SK-N-SH treated with all-trans-retinoic acid at 6 μM for 48 hours (cell line): ENCODE measurements at regions not wholly inside any gene's neighbourhood (a gene's known extent, or its start where the extent isn't known, plus 50 kb on each side); places are given as distances from the start of the nearest gene placed in this dataset.

Experiments used
- ATAC-seq: fragments of 200-7000 bp; cut with Tn5 transposase; 3 replicates; pipeline ENCODE4 v1.9.1; 2020; ENCODE audit warnings: mild to moderate bottlenecking, moderate library complexity
- BACH2 ChIP-seq: fragments of 250-450 bp; sonication (Bioruptor Pico); IDR thresholded peaks from 2 replicates; pipeline ENCODE4 v1.9.0; 2021; ENCODE audit warnings: mild to moderate bottlenecking, borderline replicate concordance
- CSDC2 ChIP-seq: fragments of 250-450 bp; sonication (Bioruptor Pico); IDR thresholded peaks from 2 replicates; pipeline ENCODE4 v1.5.0; 2020; ENCODE audit warnings: mild to moderate bottlenecking, moderate library complexity
- ESRRG ChIP-seq: fragments of 250-450 bp; sonication (Bioruptor Pico); IDR thresholded peaks from 2 replicates; pipeline ENCODE4 v1.6.1; 2021; ENCODE audit warnings: mild to moderate bottlenecking
- GLIS3 ChIP-seq: fragments of 250-450 bp; sonication (Bioruptor Pico); IDR thresholded peaks from 2 replicates; pipeline ENCODE4 v1.5.0; 2020; ENCODE audit warnings: mild to moderate bottlenecking, moderate library complexity
- ISL1 ChIP-seq: fragments of 250-450 bp; sonication (Bioruptor Pico); IDR thresholded peaks from 2 replicates; pipeline ENCODE4 v2.1.2; 2022; ENCODE audit warnings: mild to moderate bottlenecking, moderate library complexity
- OSR1 ChIP-seq: fragments of 250-450 bp; sonication (Bioruptor Pico); IDR thresholded peaks from 2 replicates; pipeline ENCODE4 v1.8.0; 2022; ENCODE audit warnings: moderate library complexity, mild to moderate bottlenecking, inconsistent platforms
- PPARA ChIP-seq: fragments of 250-450 bp; sonication (Bioruptor Pico); IDR thresholded peaks from 2 replicates; pipeline ENCODE4 v1.5.0; 2020; ENCODE audit warnings: mild to moderate bottlenecking, borderline replicate concordance
- RARB ChIP-seq: fragments of 250-450 bp; sonication (Bioruptor Pico); IDR thresholded peaks from 2 replicates; pipeline ENCODE4 v1.8.0; 2021; ENCODE audit warnings: mild to moderate bottlenecking, moderate library complexity
- SNAI2 ChIP-seq: fragments of 250-450 bp; sonication (Bioruptor Pico); IDR thresholded peaks from 2 replicates; pipeline ENCODE4 v1.5.0; 2020; ENCODE audit warnings: mild to moderate bottlenecking, moderate library complexity
- TCF4 ChIP-seq: fragments of 250-450 bp; sonication (Bioruptor Pico); IDR thresholded peaks from 2 replicates; pipeline ENCODE4 v1.8.0; 2021; ENCODE audit warnings: mild to moderate bottlenecking, moderate library complexity, borderline replicate concordance
- TOX ChIP-seq: fragments of 250-450 bp; sonication (Bioruptor Pico); IDR thresholded peaks from 2 replicates; pipeline ENCODE4 v1.8.0; 2021; ENCODE audit warnings: mild to moderate bottlenecking, moderate library complexity, borderline replicate concordance
- TSHZ2 ChIP-seq: fragments of 250-450 bp; sonication (Bioruptor Pico); IDR thresholded peaks from 2 replicates; pipeline ENCODE4 v1.5.0; 2020; ENCODE audit warnings: mild to moderate bottlenecking, moderate library complexity
- ZC3H10 ChIP-seq: fragments of 250-450 bp; sonication (Bioruptor Pico); IDR thresholded peaks from 2 replicates; pipeline ENCODE4 v1.5.1; 2021; ENCODE audit warnings: mild to moderate bottlenecking, moderate library complexity
- ZFP3 ChIP-seq: fragments of 250-450 bp; sonication (Bioruptor Pico); IDR thresholded peaks from 2 replicates; pipeline ENCODE4 v1.5.0; 2020; ENCODE audit warnings: mild to moderate bottlenecking, moderate library complexity
- ZNF565 ChIP-seq: fragments of 450-650 bp; formaldehyde crosslinking; conservative IDR thresholded peaks from 2 replicates; pipeline ENCODE4 v1.5.0; 2020; ENCODE audit warnings: low read depth, mild to moderate bottlenecking, moderate library complexity
- ZNF70 ChIP-seq: fragments of 450-650 bp; formaldehyde crosslinking; IDR thresholded peaks from 2 replicates; pipeline ENCODE4 v1.5.0; 2020; ENCODE audit warnings: mild to moderate bottlenecking, moderate library complexity
- TF ChIP-seq, protein P1 (sequence below): fragments of 250-450 bp; sonication (Bioruptor Pico); IDR thresholded peaks from 2 replicates; pipeline ENCODE4 v1.8.0; 2020; ENCODE audit warnings: mild to moderate bottlenecking, moderate library complexity, borderline replicate concordance
- TF ChIP-seq, protein P2 (sequence below): fragments of 250-450 bp; sonication (Bioruptor Pico); IDR thresholded peaks from 2 replicates; pipeline ENCODE4 v1.5.1; 2020; ENCODE audit warnings: low read depth, mild to moderate bottlenecking, moderate library complexity
- TF ChIP-seq, protein P3 (sequence below): fragments of 250-450 bp; sonication (Bioruptor Pico); IDR thresholded peaks from 2 replicates; pipeline ENCODE4 v1.8.0; 2021; ENCODE audit warnings: low read depth, mild to moderate bottlenecking, moderate library complexity, borderline replicate concordance
- TF ChIP-seq, protein P4 (sequence below): fragments of 250-450 bp; sonication (Bioruptor Pico); IDR thresholded peaks from 2 replicates; pipeline ENCODE4 v1.5.1; 2021; ENCODE audit warnings: mild to moderate bottlenecking, moderate library complexity

- TF ChIP-seq GLIS3 (CRISPR knock-in tag) (no peak), TOX (CRISPR knock-in tag) (no peak), CSDC2 (CRISPR knock-in tag) (no peak), ZNF565 (CRISPR knock-in tag) (no peak), TCF4 (no peak), BACH2 (CRISPR knock-in tag) (no peak), TSHZ2 (CRISPR knock-in tag) (no peak), ISL1 (CRISPR knock-in tag) (no peak), PPARA (CRISPR knock-in tag) (no peak), ESRRG (no peak), ZNF70 (CRISPR knock-in tag) (no peak), SNAI2 (CRISPR knock-in tag) (no peak), OSR1 (no peak), ZC3H10 (no peak)
- TF ChIP-seq, protein P1, sequence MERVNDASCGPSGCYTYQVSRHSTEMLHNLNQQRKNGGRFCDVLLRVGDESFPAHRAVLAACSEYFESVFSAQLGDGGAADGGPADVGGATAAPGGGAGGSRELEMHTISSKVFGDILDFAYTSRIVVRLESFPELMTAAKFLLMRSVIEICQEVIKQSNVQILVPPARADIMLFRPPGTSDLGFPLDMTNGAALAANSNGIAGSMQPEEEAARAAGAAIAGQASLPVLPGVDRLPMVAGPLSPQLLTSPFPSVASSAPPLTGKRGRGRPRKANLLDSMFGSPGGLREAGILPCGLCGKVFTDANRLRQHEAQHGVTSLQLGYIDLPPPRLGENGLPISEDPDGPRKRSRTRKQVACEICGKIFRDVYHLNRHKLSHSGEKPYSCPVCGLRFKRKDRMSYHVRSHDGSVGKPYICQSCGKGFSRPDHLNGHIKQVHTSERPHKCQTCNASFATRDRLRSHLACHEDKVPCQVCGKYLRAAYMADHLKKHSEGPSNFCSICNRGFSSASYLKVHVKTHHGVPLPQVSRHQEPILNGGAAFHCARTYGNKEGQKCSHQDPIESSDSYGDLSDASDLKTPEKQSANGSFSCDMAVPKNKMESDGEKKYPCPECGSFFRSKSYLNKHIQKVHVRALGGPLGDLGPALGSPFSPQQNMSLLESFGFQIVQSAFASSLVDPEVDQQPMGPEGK: no peak
- TF ChIP-seq, protein P2, sequence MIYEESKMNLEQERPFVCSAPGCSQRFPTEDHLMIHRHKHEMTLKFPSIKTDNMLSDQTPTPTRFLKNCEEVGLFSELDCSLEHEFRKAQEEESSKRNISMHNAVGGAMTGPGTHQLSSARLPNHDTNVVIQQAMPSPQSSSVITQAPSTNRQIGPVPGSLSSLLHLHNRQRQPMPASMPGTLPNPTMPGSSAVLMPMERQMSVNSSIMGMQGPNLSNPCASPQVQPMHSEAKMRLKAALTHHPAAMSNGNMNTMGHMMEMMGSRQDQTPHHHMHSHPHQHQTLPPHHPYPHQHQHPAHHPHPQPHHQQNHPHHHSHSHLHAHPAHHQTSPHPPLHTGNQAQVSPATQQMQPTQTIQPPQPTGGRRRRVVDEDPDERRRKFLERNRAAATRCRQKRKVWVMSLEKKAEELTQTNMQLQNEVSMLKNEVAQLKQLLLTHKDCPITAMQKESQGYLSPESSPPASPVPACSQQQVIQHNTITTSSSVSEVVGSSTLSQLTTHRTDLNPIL: no peak
- TF ChIP-seq, protein P3, sequence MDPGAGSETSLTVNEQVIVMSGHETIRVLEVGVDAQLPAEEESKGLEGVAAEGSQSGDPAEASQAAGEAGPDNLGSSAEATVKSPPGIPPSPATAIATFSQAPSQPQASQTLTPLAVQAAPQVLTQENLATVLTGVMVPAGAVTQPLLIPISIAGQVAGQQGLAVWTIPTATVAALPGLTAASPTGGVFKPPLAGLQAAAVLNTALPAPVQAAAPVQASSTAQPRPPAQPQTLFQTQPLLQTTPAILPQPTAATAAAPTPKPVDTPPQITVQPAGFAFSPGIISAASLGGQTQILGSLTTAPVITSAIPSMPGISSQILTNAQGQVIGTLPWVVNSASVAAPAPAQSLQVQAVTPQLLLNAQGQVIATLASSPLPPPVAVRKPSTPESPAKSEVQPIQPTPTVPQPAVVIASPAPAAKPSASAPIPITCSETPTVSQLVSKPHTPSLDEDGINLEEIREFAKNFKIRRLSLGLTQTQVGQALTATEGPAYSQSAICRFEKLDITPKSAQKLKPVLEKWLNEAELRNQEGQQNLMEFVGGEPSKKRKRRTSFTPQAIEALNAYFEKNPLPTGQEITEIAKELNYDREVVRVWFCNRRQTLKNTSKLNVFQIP (CRISPR knock-in tag): no peak
- no peak for ATAC-seq
Observed at GRCh38 chr16:65619606-65620005, 497.7 kb upstream of the CDH11 start.

GRCh38 chr16:65618931-65619330 lies 497.1 kb upstream of the CDH11 start:
- TF ChIP-seq ZNF70 (CRISPR knock-in tag) (no peak), GLIS3 (CRISPR knock-in tag) (no peak), ZFP3 (CRISPR knock-in tag) (no peak), RARB (CRISPR knock-in tag) (no peak), TOX (CRISPR knock-in tag) (no peak), CSDC2 (CRISPR knock-in tag) (no peak)
- TF ChIP-seq, protein P4, sequence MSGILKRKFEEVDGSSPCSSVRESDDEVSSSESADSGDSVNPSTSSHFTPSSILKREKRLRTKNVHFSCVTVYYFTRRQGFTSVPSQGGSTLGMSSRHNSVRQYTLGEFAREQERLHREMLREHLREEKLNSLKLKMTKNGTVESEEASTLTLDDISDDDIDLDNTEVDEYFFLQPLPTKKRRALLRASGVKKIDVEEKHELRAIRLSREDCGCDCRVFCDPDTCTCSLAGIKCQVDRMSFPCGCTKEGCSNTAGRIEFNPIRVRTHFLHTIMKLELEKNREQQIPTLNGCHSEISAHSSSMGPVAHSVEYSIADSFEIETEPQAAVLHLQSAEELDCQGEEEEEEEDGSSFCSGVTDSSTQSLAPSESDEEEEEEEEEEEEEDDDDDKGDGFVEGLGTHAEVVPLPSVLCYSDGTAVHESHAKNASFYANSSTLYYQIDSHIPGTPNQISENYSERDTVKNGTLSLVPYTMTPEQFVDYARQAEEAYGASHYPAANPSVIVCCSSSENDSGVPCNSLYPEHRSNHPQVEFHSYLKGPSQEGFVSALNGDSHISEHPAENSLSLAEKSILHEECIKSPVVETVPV (CRISPR knock-in tag): no peak
- TF ChIP-seq, protein P2: no peak
- TF ChIP-seq, protein P1: no peak
- ATAC-seq: no peak
